KMS-11 (cell line): ENCODE measurements at regions not wholly inside any gene's neighbourhood (a gene's known extent, or its start where the extent isn't known, plus 50 kb on each side); places are given as distances from the start of the nearest gene placed in this dataset.
"Not testable (repeated sequence)": the region's sequence is repeated elsewhere in the genome, so short reads cannot be mapped to it uniquely, and the experiment has no call there.

Source experiments
- H2AFZ ChIP-seq: fragments of 200-600 bp; sonication (generic); 2 replicates; pipeline ENCODE4 v1.6.1; 2016; ENCODE audit warnings: antibody characterized with exemption, mixed run types, low read depth
- H3K27ac ChIP-seq: fragments of 200-600 bp; sonication (generic); 2 replicates; pipeline ENCODE4 v1.6.1; 2016; ENCODE audit warnings: mild to moderate bottlenecking, mixed run types
- H3K27me3 ChIP-seq: fragments of 200-600 bp; sonication (generic); 2 replicates; pipeline ENCODE4 v1.6.1; 2017; ENCODE audit warnings: mild to moderate bottlenecking, low read depth, mixed run types, moderate library complexity; ENCODE audit not compliant: insufficient read depth
- H3K36me3 ChIP-seq: fragments of 200-600 bp; sonication (generic); 2 replicates; pipeline ENCODE4 v1.6.1; 2017; ENCODE audit warnings: mild to moderate bottlenecking, mixed run types; ENCODE audit not compliant: insufficient read depth
- H3K4me1 ChIP-seq: fragments of 200-600 bp; sonication (generic); 2 replicates; pipeline ENCODE4 v1.6.1; 2016; ENCODE audit warnings: mild to moderate bottlenecking, low read depth, mixed run types; ENCODE audit not compliant: poor library complexity, severe bottlenecking
- H3K4me2 ChIP-seq: fragments of 200-600 bp; sonication (generic); 2 replicates; pipeline ENCODE4 v1.7.0; 2016; ENCODE audit warnings: mild to moderate bottlenecking, mixed run types
- H3K4me3 ChIP-seq: fragments of 200-600 bp; sonication (generic); IDR thresholded peaks from 2 replicates; pipeline ENCODE4 v1.6.1; 2017; ENCODE audit warnings: low read depth, low read length, mixed read lengths; ENCODE audit not compliant: insufficient read depth
- H3K79me2 ChIP-seq: fragments of 200-600 bp; sonication (generic); 2 replicates; pipeline ENCODE4 v1.6.1; 2016; ENCODE audit warnings: low read depth, mixed run types; ENCODE audit not compliant: insufficient read depth
- H3K9ac ChIP-seq: fragments of 200-600 bp; sonication (generic); 2 replicates; pipeline ENCODE4 v1.6.1; 2016; ENCODE audit warnings: mild to moderate bottlenecking, mixed run types
- H4K20me1 ChIP-seq: fragments of 200-600 bp; sonication (generic); 2 replicates; pipeline ENCODE4 v1.6.1; 2016; ENCODE audit warnings: mild to moderate bottlenecking, mixed run types; ENCODE audit not compliant: insufficient read depth
- CTCF ChIP-seq: fragments of 200-600 bp; sonication (generic); conservative IDR thresholded peaks from 2 replicates; pipeline ENCODE4 v1.6.1; 2017; ENCODE audit warnings: low read depth, mild to moderate bottlenecking, antibody characterized with exemption, low read length, moderate library complexity, mixed read lengths

GRCh38 chr7:45324683-45325237 lies 167.2 kb downstream of the RAMP3 start:
- Histone ChIP-seq H3K4me2 (no peak overlapping the region), H3K79me2 (no peaks in the 10 kb centered on the region), H3K36me3 (no peaks in the 10 kb centered on the region), H3K27me3 (no peaks in the 10 kb centered on the region), H3K4me1 (peaks cover 26% of the 10 kb centered on the region), H2AFZ (no peak overlapping the region), H4K20me1 (no peaks in the 10 kb centered on the region), H3K27ac (no peak overlapping the region), H3K4me3 (no peak overlapping the region), H3K9ac (no peak overlapping the region)
- no peak for TF ChIP-seq CTCF

GRCh38 chr7:45325378-45325777 lies 167.8 kb downstream of the RAMP3 start:
- Histone ChIP-seq H2AFZ (no peak overlapping the region), H3K4me1 (peaks cover 28% of the 10 kb centered on the region), H3K36me3 (no peaks in the 10 kb centered on the region), H4K20me1 (no peaks in the 10 kb centered on the region), H3K79me2 (no peaks in the 10 kb centered on the region), H3K9ac (no peak overlapping the region), H3K27ac (no peak overlapping the region), H3K4me2 (no peak overlapping the region), H3K27me3 (no peaks in the 10 kb centered on the region), H3K4me3 (no peak overlapping the region)
- TF ChIP-seq CTCF, result no peak

GRCh38 chr7:45328403-45328981 lies 170.9 kb downstream of the RAMP3 start:
- H3K9ac ChIP-seq, result no peak overlapping the region
- H3K4me3 ChIP-seq, result no peak overlapping the region
- H3K4me1 ChIP-seq, result peaks cover 28% of the 10 kb centered on the region
- H3K4me2 ChIP-seq, result peak overlapping the region; percentile 30; the same call in 1 of the 2 replicates
- peak overlapping the region; percentile 6; the same call in 1 of the 2 replicates for H2AFZ ChIP-seq
- H3K27ac ChIP-seq, result peak overlapping the region; percentile 5; the same call in 1 of the 2 replicates
- no peaks in the 10 kb centered on the region for H3K79me2 ChIP-seq
- TF ChIP-seq CTCF, result no peak
- no peaks in the 10 kb centered on the region for H3K27me3 ChIP-seq
- H3K36me3 ChIP-seq, result no peaks in the 10 kb centered on the region
- H4K20me1 ChIP-seq, result no peaks in the 10 kb centered on the region

- Histone ChIP-seq H3K4me1 (peaks cover 28% of the 10 kb centered on the region), H2AFZ (no peak overlapping the region), H3K9ac (no peak overlapping the region), H3K4me2 (no peak overlapping the region), H3K27me3 (no peaks in the 10 kb centered on the region), H3K36me3 (no peaks in the 10 kb centered on the region), H3K79me2 (no peaks in the 10 kb centered on the region), H4K20me1 (no peaks in the 10 kb centered on the region), H3K27ac (no peak overlapping the region), H3K4me3 (no peak overlapping the region)
- TF ChIP-seq CTCF, result no peak
These were observed 174.0 kb downstream of the RAMP3 start for GRCh38 chr7:45331563-45331962.

- not testable (repeated sequence) for H3K79me2 ChIP-seq, H3K9ac ChIP-seq, H3K27ac ChIP-seq
These were observed 177.4 kb downstream of the RAMP3 start for GRCh38 chr7:45335024-45335423.

More at GRCh38 chr7:45335024-45335423, 177.4 kb downstream of the RAMP3 start:
- H3K4me1 ChIP-seq, H4K20me1 ChIP-seq, H3K4me2 ChIP-seq, H3K36me3 ChIP-seq, H3K27me3 ChIP-seq, H2AFZ ChIP-seq, H3K4me3 ChIP-seq: not testable (repeated sequence)
